GM10248 (cell line): ENCODE measurements at regions not wholly inside any gene's neighbourhood (a gene's known extent, or its start where the extent isn't known, plus 50 kb on each side); places are given as distances from the start of the nearest gene placed in this dataset.

Experiments
- CTCF ChIA-PET: fragments of 300-600 bp; sonication (Branson Sonifier 250); formaldehyde crosslinking; extraction: SDS; loops from one replicate; lab custom pipeline; 2021; ENCODE audit warnings: antibody characterized with exemption; lab: Yijun Ruan, JAX
- POLR2A ChIA-PET: fragments of 350-650 bp; sonication (Branson Sonifier 250); formaldehyde crosslinking; extraction: SDS; loops from one replicate; lab custom pipeline; 2020; ENCODE audit warnings: antibody characterized with exemption; lab: Yijun Ruan, JAX
- DNase-seq: peaks from one replicate; pipeline ENCODE4 v3.0.0; 2012; ENCODE audit errors: extremely low spot score
- CTCF ChIP-seq: IDR thresholded peaks from 2 replicates; pipeline ENCODE4 v1.5.1; 2012; ENCODE audit warnings: mild to moderate bottlenecking, low read depth; ENCODE audit errors: extremely low read depth, missing control alignments, control extremely low read depth

DNA sequence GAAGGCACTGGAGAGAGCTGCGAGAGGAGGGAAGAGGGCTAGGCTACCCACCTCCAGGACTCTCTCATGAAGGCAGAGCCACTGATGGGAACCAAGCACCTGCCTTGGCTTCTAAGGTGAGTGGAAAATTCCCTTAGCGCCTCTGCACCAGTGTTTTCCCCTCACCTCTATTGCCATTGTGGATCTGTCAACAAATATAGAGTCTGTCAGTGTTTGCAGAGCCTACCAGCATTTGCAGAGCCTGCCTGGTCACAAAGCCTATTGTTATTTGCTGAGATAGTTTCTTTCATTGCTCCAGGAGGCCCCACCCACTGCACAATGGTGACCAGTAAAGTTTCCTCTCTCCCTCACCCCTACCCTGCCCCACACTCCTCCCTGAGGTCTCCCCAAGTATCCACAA lies 141.9 kb downstream of the MRPL14 start:
- ChIA-PET CTCF (interaction anchor here (2.3 kb wide), 1 partner anchor 15 kb away, joined by 7 read pairs; no protein-coding TSS in a partner anchor), POLR2A (no interaction called here)
- no peak for TF ChIP-seq CTCF
- DNase-seq, result no peak

GRCh38 chr6:43984442-43985321 lies 142.6 kb downstream of the MRPL14 start:
- CTCF ChIA-PET, result interaction anchor here (1.3 to 2.3 kb wide), 2 partner anchors 16 to 94 kb away, joined by 3 to 7 read pairs; no protein-coding TSS in a partner anchor
- TF ChIP-seq CTCF, result no peak
- no peak for DNase-seq
- POLR2A ChIA-PET, result no interaction called here

DNA sequence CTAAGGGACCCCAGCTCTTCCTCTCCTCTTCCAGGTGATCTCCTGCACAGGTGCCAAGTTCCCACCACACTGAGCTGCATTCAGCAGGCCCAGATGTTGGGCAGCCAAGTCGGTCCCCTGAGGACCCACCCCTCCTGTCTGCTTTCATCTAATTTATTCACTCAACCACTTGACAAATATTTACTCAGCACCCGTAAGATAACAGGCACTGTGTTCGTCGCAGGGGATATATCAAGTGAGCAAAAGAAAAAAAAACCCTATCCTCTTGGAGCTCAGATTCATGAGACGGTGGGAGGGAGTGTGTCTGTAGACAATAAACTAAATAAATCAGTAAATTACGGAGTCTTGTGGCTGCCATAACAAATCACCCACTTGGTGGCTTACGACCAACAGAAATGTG lies 143.6 kb downstream of the MRPL14 start:
- no peak for DNase-seq
- ChIA-PET CTCF (interaction anchor here (1.3 kb wide), 1 partner anchor 95 kb away, joined by 3 read pairs; no protein-coding TSS in a partner anchor), POLR2A (no interaction called here)
- TF ChIP-seq CTCF, result no peak

DNA sequence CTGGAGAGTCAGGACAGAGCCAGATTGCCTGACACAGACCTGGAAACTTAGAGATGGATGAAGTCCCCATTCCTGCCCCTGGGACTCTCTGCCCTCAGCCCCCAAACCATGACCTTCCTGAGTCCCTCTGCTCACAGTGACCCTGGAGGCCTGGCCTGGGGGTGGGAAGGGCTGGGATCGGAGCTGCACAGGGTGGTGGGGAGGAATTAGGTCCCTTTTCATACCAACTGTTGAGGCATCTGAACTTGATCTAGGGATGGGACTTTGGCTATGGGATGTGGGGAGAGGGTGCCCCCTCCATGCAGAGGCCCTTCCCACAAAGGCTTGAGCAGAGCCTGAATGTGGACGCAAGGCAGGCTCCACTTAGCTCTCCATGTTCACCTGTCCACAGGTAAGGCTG lies 144.1 kb downstream of the MRPL14 start:
- CTCF ChIA-PET, result no interaction called here
- POLR2A ChIA-PET, result no interaction called here
- DNase-seq, result no peak
- no peak for TF ChIP-seq CTCF

GRCh38 chr6:43982084-43982625 lies 145.1 kb downstream of the MRPL14 start:
- ChIA-PET POLR2A (no interaction called here), CTCF (interaction anchor here (1.1 to 1.8 kb wide), 6 partner anchors 8 to 23 kb away, joined by 3 to 9 read pairs (median 4); no protein-coding TSS in a partner anchor)
- DNase-seq, result no peak
- no peak for TF ChIP-seq CTCF

DNA sequence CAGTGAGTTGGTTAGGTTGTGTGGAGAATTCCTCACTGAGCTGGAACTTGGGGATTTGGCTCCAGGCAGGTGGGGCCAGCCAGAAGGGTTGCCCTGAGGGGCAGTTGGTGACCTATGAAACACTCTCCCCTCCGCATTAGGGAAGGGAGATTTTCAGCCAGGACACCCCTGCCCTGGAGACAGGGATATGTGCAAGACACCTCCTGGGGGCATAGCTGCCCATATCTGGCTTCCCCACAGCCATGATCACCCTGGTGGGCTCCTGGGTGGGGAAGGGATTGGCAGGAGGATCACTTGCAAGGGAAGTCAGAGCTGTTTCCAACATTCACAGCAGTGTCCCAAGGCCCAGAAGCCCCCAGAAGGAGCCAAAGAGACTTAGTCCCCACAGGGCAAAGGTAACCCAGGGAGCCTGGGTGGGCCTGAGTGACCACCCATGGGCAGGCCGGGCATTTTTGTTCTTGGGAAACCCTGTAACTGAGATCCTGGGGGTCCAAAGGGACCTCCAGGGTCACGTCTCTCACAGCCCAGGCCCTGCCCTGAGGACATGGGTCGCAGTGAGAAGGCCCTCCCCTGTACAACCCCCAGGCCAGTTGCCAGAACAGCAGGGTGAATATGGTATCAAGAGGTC lies 145.8 kb downstream of the MRPL14 start:
- TF ChIP-seq CTCF, result no peak
- DNase-seq, result no peak
- POLR2A ChIA-PET, result no interaction called here
- CTCF ChIA-PET, result interaction anchor here (1.1 to 1.8 kb wide), 8 partner anchors 8 to 93 kb away, joined by 3 to 9 read pairs (median 3); no protein-coding TSS in a partner anchor
